Activated naive CD4-positive, alpha-beta T cell treated with anti-CD3 and anti-CD28 coated beads for 36 hours (primary cell): ENCODE measurements at regions not wholly inside any gene's neighbourhood (a gene's known extent, or its start where the extent isn't known, plus 50 kb on each side); places are given as distances from the start of the nearest gene placed in this dataset.

Experiments used
- CTCF ChIA-PET: fragments of 350-600 bp; sonication (Branson Sonifier 250); formaldehyde crosslinking; loops from one replicate; lab custom pipeline; 2021; ENCODE audit warnings: antibody characterized with exemption; lab: Charles Lee
- DNase-seq: peaks from one replicate; pipeline ENCODE4 v3.0.0-alpha.2; 2020
- H3K27ac Mint-ChIP-seq: one replicate; pipeline ENCODE4 v1.8.0; 2021; ENCODE audit warnings: mild to moderate bottlenecking, mixed read lengths
- H3K27me3 Mint-ChIP-seq: one replicate; pipeline ENCODE4 v1.8.0; 2021; ENCODE audit warnings: low read depth, mixed read lengths
- H3K36me3 Mint-ChIP-seq: one replicate; pipeline ENCODE4 v1.8.0; 2021; ENCODE audit warnings: low read depth, mixed read lengths
- H3K4me1 Mint-ChIP-seq: one replicate; pipeline ENCODE4 v1.8.0; 2021; ENCODE audit warnings: low read depth, mixed read lengths
- H3K4me3 Mint-ChIP-seq: one replicate; pipeline ENCODE4 v1.8.0; 2021; ENCODE audit warnings: mild to moderate bottlenecking, moderate library complexity, mixed read lengths
- H3K9me3 Mint-ChIP-seq: one replicate; pipeline ENCODE4 v1.8.0; 2021; ENCODE audit warnings: mixed read lengths
- intact Hi-C: fragments of 100-400 bp; cut with micrococcal nuclease; formaldehyde crosslinking; loops from one replicate; pipeline ENCODE4 v1.15.1; 2023

- no peaks in the 10 kb centered on the region for H3K36me3 Mint-ChIP-seq
- intact Hi-C loops = loop anchor here (5.0 kb wide), 1 partner anchor 614 kb away; no protein-coding TSS in a partner anchor
- CTCF ChIA-PET = interaction anchor here (2.0 kb wide), 1 partner anchor 267 kb away, joined by 5 read pairs; no protein-coding TSS in a partner anchor
- H3K27me3 Mint-ChIP-seq = peaks cover 13% of the 10 kb centered on the region
- H3K27ac Mint-ChIP-seq = no peak overlapping the region
- no peak overlapping the region for H3K4me3 Mint-ChIP-seq
- H3K9me3 Mint-ChIP-seq = no peaks in the 10 kb centered on the region
- no peak for DNase-seq
- H3K4me1 Mint-ChIP-seq = no peaks in the 10 kb centered on the region
These were observed 170.6 kb downstream of the SHANK2 start for GRCh38 chr11:71081704-71082230.

- intact Hi-C loops = loop anchor here (1.0 to 5.0 kb wide), 2 partner anchors 265 to 613 kb away; no protein-coding TSS in a partner anchor
- Mint-ChIP-seq H3K27ac (no peak overlapping the region), H3K4me3 (no peak overlapping the region), H3K36me3 (no peaks in the 10 kb centered on the region), H3K27me3 (peaks cover 13% of the 10 kb centered on the region), H3K4me1 (no peaks in the 10 kb centered on the region), H3K9me3 (no peaks in the 10 kb centered on the region)
- CTCF ChIA-PET = interaction anchor here (1.2 to 2.0 kb wide), 2 partner anchors 10 to 266 kb away, joined by 3 to 5 read pairs; no protein-coding TSS in a partner anchor
- peak; percentile 82 for DNase-seq
These were observed 171.9 kb downstream of the SHANK2 start for GRCh38 chr11:71080239-71081097.

GRCh38 chr11:71079795-71080194 is 172.6 kb downstream of the SHANK2 start:
- Mint-ChIP-seq H3K4me1 (no peaks in the 10 kb centered on the region), H3K36me3 (no peaks in the 10 kb centered on the region), H3K4me3 (no peak overlapping the region)

GRCh38 chr11:71078482-71078881 is 173.9 kb downstream of the SHANK2 start:
- H3K27me3 Mint-ChIP-seq = peaks cover 17% of the 10 kb centered on the region
- DNase-seq = no peak
- no peaks in the 10 kb centered on the region for H3K36me3 Mint-ChIP-seq
- CTCF ChIA-PET = interaction anchor here (0.6 kb wide), 1 partner anchor 364 kb away, joined by 4 read pairs; no protein-coding TSS in a partner anchor
- H3K9me3 Mint-ChIP-seq = no peaks in the 10 kb centered on the region
- intact Hi-C loops = no loop called here
- H3K4me3 Mint-ChIP-seq = no peak overlapping the region
- no peak overlapping the region for H3K27ac Mint-ChIP-seq
- no peaks in the 10 kb centered on the region for H3K4me1 Mint-ChIP-seq

More at GRCh38 chr11:71079795-71080194, 172.6 kb downstream of the SHANK2 start:
- CTCF ChIA-PET = interaction anchor here (1.2 kb wide), 1 partner anchor 10 kb away, joined by 3 read pairs; no protein-coding TSS in a partner anchor
- Mint-ChIP-seq H3K27me3 (peaks cover 13% of the 10 kb centered on the region), H3K9me3 (no peaks in the 10 kb centered on the region), H3K27ac (no peak overlapping the region)
- intact Hi-C loops = loop anchor here (1.0 to 5.0 kb wide), 2 partner anchors 264 to 612 kb away; no protein-coding TSS in a partner anchor
- DNase-seq = no peak

- intact Hi-C loops = no loop called here
- H3K4me3 Mint-ChIP-seq = no peak overlapping the region
- no peaks in the 10 kb centered on the region for H3K36me3 Mint-ChIP-seq
- CTCF ChIA-PET = interaction anchor here (0.6 kb wide), 2 partner anchors 663 to 1764 kb away, joined by 4 to 6 read pairs; no protein-coding TSS in a partner anchor
- DNase-seq = no peak
- H3K27me3 Mint-ChIP-seq = peaks cover 19% of the 10 kb centered on the region
- no peaks in the 10 kb centered on the region for H3K4me1 Mint-ChIP-seq
- no peaks in the 10 kb centered on the region for H3K9me3 Mint-ChIP-seq
- H3K27ac Mint-ChIP-seq = no peak overlapping the region
These were observed 175.7 kb downstream of the SHANK2 start for GRCh38 chr11:71076525-71077304.

- no peaks in the 10 kb centered on the region for H3K9me3 Mint-ChIP-seq
- no peak overlapping the region for H3K4me3 Mint-ChIP-seq
- no peaks in the 10 kb centered on the region for H3K4me1 Mint-ChIP-seq
- no peak overlapping the region for H3K27ac Mint-ChIP-seq
- H3K27me3 Mint-ChIP-seq = peaks cover 18% of the 10 kb centered on the region
- no peak for DNase-seq
- CTCF ChIA-PET = interaction anchor here (0.6 kb wide), 1 partner anchor 662 kb away, joined by 4 read pairs; no protein-coding TSS in a partner anchor
- intact Hi-C loops = no loop called here
- H3K36me3 Mint-ChIP-seq = no peaks in the 10 kb centered on the region
These were observed 176.4 kb downstream of the SHANK2 start for GRCh38 chr11:71075871-71076420.

- Mint-ChIP-seq H3K27me3 (peaks cover 11% of the 10 kb centered on the region), H3K27ac (no peak overlapping the region), H3K4me1 (no peaks in the 10 kb centered on the region), H3K4me3 (no peak overlapping the region), H3K36me3 (no peaks in the 10 kb centered on the region), H3K9me3 (no peaks in the 10 kb centered on the region)
- CTCF ChIA-PET = no interaction called here
- intact Hi-C loops = no loop called here
- DNase-seq = no peak
These were observed 177.2 kb downstream of the SHANK2 start for GRCh38 chr11:71075116-71075720.

GRCh38 chr11:71071736-71072509 is 180.5 kb downstream of the SHANK2 start:
- no peaks in the 10 kb centered on the region for H3K4me1 Mint-ChIP-seq
- CTCF ChIA-PET = no interaction called here
- H3K9me3 Mint-ChIP-seq = no peaks in the 10 kb centered on the region
- H3K27ac Mint-ChIP-seq = no peak overlapping the region
- DNase-seq = no peak
- intact Hi-C loops = no loop called here
- peaks cover 6% of the 10 kb centered on the region for H3K27me3 Mint-ChIP-seq
- no peaks in the 10 kb centered on the region for H3K36me3 Mint-ChIP-seq
- H3K4me3 Mint-ChIP-seq = no peak overlapping the region

- H3K36me3 Mint-ChIP-seq = no peaks in the 10 kb centered on the region
- intact Hi-C loops = no loop called here
- peaks cover 6% of the 10 kb centered on the region for H3K27me3 Mint-ChIP-seq
- no peak for DNase-seq
- no peak overlapping the region for H3K27ac Mint-ChIP-seq
- H3K9me3 Mint-ChIP-seq = no peaks in the 10 kb centered on the region
- no peaks in the 10 kb centered on the region for H3K4me1 Mint-ChIP-seq
- CTCF ChIA-PET = interaction anchor here (1.1 kb wide), 1 partner anchor 9 kb away, joined by 3 read pairs; no protein-coding TSS in a partner anchor
- H3K4me3 Mint-ChIP-seq = no peak overlapping the region
These were observed 181.6 kb downstream of the SHANK2 start for GRCh38 chr11:71070490-71071453.

GRCh38 chr11:71068963-71069362 is 183.4 kb downstream of the SHANK2 start:
- Mint-ChIP-seq H3K27ac (no peak overlapping the region), H3K4me3 (no peak overlapping the region), H3K4me1 (no peaks in the 10 kb centered on the region), H3K36me3 (no peaks in the 10 kb centered on the region), H3K27me3 (peaks cover 15% of the 10 kb centered on the region), H3K9me3 (no peaks in the 10 kb centered on the region)
- no peak for DNase-seq
- intact Hi-C loops = no loop called here
- CTCF ChIA-PET = no interaction called here
